HepG2 (cell line): ENCODE measurements at regions not wholly inside any gene's neighbourhood (a gene's known extent, or its start where the extent isn't known, plus 50 kb on each side); places are given as distances from the start of the nearest gene placed in this dataset.
A peak's percentile ranks its signal among the peaks of the same experiment; 100 is the strongest.
"Not testable (repeated sequence)": the region's sequence is repeated elsewhere in the genome, so short reads cannot be mapped to it uniquely, and the experiment has no call there.

Source experiments
- ATAC-seq: fragments of 200-7000 bp; cut with Tn5 transposase; 3 replicates; pipeline ENCODE4 v1.9.1; 2020; ENCODE audit warnings: mild to moderate bottlenecking, moderate library complexity
- BruUV-seq: library from RNA; stranded (reverse); fragments of 400-500 nt; replicated peaks from 2 replicates; lab custom pipeline; 2021; lab: Mats Ljungman, UMichigan
- CTCF ChIA-PET: fragments of 300-600 bp; formaldehyde crosslinking; extraction: SDS; loops from one replicate; lab custom pipeline; 2021; ENCODE audit warnings: low total read pairs, inconsistent platforms, low intra/inter-chr PET ratio; lab: Yijun Ruan, JAX
- POLR2A ChIA-PET: fragments of 350-600 bp; sonication (Branson Sonifier 250); formaldehyde crosslinking; loops from one replicate; lab custom pipeline; 2020; ENCODE audit warnings: antibody characterized with exemption, inconsistent platforms; lab: Yijun Ruan, JAX
- DNase-seq: peaks from one replicate; pipeline ENCODE4 v3.0.0-alpha.2; 2015; ENCODE audit warnings: low spot score
- FAIRE-seq: peaks from 3 replicates; lab custom pipeline; 2011; peaks lifted over from hg19 to GRCh38; lab: Jason Lieb, UNC
- H2AFZ ChIP-seq: one replicate; pipeline ENCODE4 v1.6.1; 2011; ENCODE audit warnings: low read length, inconsistent platforms
- H3K27ac ChIP-seq: fragments of 300-600 bp; 3 replicates; pipeline ENCODE4 v1.8.0; 2011; ENCODE audit warnings: mixed run types, mild to moderate bottlenecking, mixed read lengths, low read length, inconsistent platforms; ENCODE audit not compliant: insufficient read depth; ENCODE audit errors: extremely low read length
- H3K27me3 ChIP-seq, 2 experiments: fragments of 200-600 bp in 1 of 2; 2 replicates in 1 of 2; 3 replicates in 1 of 2; pipeline versions ENCODE4 v1.6.0 to v1.8.0; 2011; ENCODE audit warnings: low read length in 2 of 2, mild to moderate bottlenecking in 2 of 2, moderate library complexity in 2 of 2, inconsistent platforms in 1 of 2; ENCODE audit not compliant: insufficient read depth in 2 of 2, control insufficient read depth in 1 of 2
- H3K36me3 ChIP-seq, 2 experiments: fragments of 200-600 bp in 1 of 2; replicated peaks in 1 of 2; 2 replicates in 1 of 2; 3 replicates in 1 of 2; pipeline versions ENCODE4 v1.5.1 to v1.8.0; 2011; ENCODE audit warnings: low read length in 2 of 2, inconsistent platforms in 1 of 2; ENCODE audit not compliant: insufficient read depth in 2 of 2, control insufficient read depth in 1 of 2
- H3K4me1 ChIP-seq: 2 replicates; pipeline ENCODE4 v1.5.1; 2012; ENCODE audit warnings: low read length, inconsistent platforms; ENCODE audit not compliant: insufficient read depth
- H3K4me2 ChIP-seq: 2 replicates; pipeline ENCODE4 v1.6.0; 2011; ENCODE audit warnings: low read depth, low read length, inconsistent platforms
- H3K4me3 ChIP-seq, 3 experiments: fragments of 200-600 bp in 1 of 3; sonication (generic), shearing (Covaris generic) in 1 of 3; replicated peaks in 1 of 3; 2 replicates each; pipeline ENCODE4 v1.5.1; 2011 to 2016; ENCODE audit warnings: low read length in 3 of 3, inconsistent platforms in 2 of 3, low read depth in 2 of 3, mild to moderate bottlenecking in 2 of 3, control low read depth in 1 of 3, mixed read lengths in 1 of 3; ENCODE audit not compliant: insufficient read depth in 1 of 3
- H3K79me2 ChIP-seq: one replicate; pipeline ENCODE4 v1.6.1; 2011; ENCODE audit warnings: low read length, inconsistent platforms; ENCODE audit not compliant: insufficient read depth
- H3K9ac ChIP-seq: 2 replicates; pipeline ENCODE4 v1.6.0; 2011; ENCODE audit warnings: mild to moderate bottlenecking, low read depth, low read length, inconsistent platforms; ENCODE audit not compliant: insufficient read depth
- H3K9me3 ChIP-seq: 2 replicates; pipeline ENCODE4 v1.5.1; 2012; ENCODE audit warnings: mild to moderate bottlenecking, low read length
- H4K20me1 ChIP-seq: 2 replicates; pipeline ENCODE4 v1.6.0; 2011; ENCODE audit warnings: inconsistent platforms, mild to moderate bottlenecking, low read length, moderate library complexity; ENCODE audit not compliant: insufficient read depth
- ATF7 ChIP-seq, 2 experiments: fragments of 450-650 bp in 1 of 2; sonication (generic) in 1 of 2; formaldehyde crosslinking in 1 of 2; IDR thresholded peaks; 2 replicates each; pipeline versions ENCODE4 v1.4.0 to v1.6.1; 2016 to 2020; ENCODE audit warnings: antibody characterized with exemption in 1 of 2, mild to moderate bottlenecking in 1 of 2, missing genetic modification reagents in 1 of 2
- CREB1 ChIP-seq, 2 experiments: fragments of 450-650 bp in 1 of 2; IDR thresholded peaks; 2 replicates each; pipeline ENCODE4 v1.6.1; 2016 to 2017; ENCODE audit warnings: control low read depth in 1 of 2, mild to moderate bottlenecking in 1 of 2, missing compliant biosample characterization in 1 of 2, missing genetic modification characterization in 1 of 2
- WGBS: methylation state at CpG from one replicate; pipeline ENCODE4 v1.1.6; 2017; ENCODE audit warnings: low lambda C conversion rate; 5-methylcytosine and 5-hydroxymethylcytosine counted together
- in situ Hi-C: cut with HindIII; loops from 2 replicates; pipeline ENCODE4 v1.10.0; 2017; ENCODE audit warnings: low pct_unique_long_range_greater_than_20kb; ENCODE audit not compliant: extremely low pct_ligation_motif_present
- intact Hi-C: fragments of 100-400 bp; cut with micrococcal nuclease; formaldehyde crosslinking; loops from one replicate; pipeline ENCODE4 v1.10.0; 2022; ENCODE audit not compliant: unreplicated experiment

DNA sequence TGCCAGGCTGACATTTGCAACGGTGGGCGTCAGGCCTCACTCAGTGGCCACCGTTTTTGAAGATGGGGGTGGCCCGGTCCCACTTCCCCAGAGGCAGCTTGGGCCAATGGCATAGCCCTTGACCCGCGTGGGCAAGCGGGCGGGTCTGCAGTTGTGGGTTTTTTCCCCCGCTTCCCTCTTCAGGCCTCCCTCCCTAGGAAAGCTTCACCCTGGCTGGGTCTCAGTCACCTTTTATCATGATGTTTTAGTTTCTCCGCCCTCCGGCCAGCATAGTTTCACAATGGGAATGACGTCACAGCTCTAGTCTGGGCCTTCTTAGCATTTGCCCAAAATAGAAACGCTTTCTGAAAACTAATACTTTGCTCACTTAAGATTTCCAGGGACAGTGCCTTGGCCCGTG is 3909.3 kb upstream of the OR11H1 start:
- H3K9ac ChIP-seq; H3K4me2 ChIP-seq; H2AFZ ChIP-seq; intact Hi-C loops; H3K4me1 ChIP-seq; FAIRE-seq; DNase-seq; H3K79me2 ChIP-seq; H4K20me1 ChIP-seq; ATAC-seq; H3K4me3 ChIP-seq; H3K27ac ChIP-seq; H3K36me3 ChIP-seq; CTCF ChIA-PET; POLR2A ChIA-PET; BruUV-seq; H3K27me3 ChIP-seq; in situ Hi-C loops; TF ChIP-seq CREB1, ATF7 (CRISPR knock-in tag; IDR thresholded peaks at IDR 0.05): not testable (repeated sequence)
- TF ChIP-seq CREB1 (IDR thresholded peaks at IDR 0.05) (peak; percentile 92), ATF7 (IDR thresholded peaks at IDR 0.05) (peak; percentile 84)
- WGBS = 58% methylated on average over 14 of the region's 14 CpGs
- H3K9me3 ChIP-seq = peaks cover 87% of the 10 kb centered on the region

- H3K27me3 ChIP-seq, H3K79me2 ChIP-seq, ATAC-seq, H3K4me3 ChIP-seq, DNase-seq, FAIRE-seq, H3K36me3 ChIP-seq, H3K4me1 ChIP-seq, H3K4me2 ChIP-seq, intact Hi-C loops, BruUV-seq, H3K9ac ChIP-seq, in situ Hi-C loops, POLR2A ChIA-PET, H2AFZ ChIP-seq, H3K27ac ChIP-seq, CTCF ChIA-PET, H4K20me1 ChIP-seq: not testable (repeated sequence)
- WGBS = 33% methylated on average over 20 of the region's 32 CpGs
- H3K9me3 ChIP-seq = peaks cover 87% of the 10 kb centered on the region
Observed at GRCh38 chr22:11620921-11621762, 3906.8 kb upstream of the OR11H1 start.

DNA sequence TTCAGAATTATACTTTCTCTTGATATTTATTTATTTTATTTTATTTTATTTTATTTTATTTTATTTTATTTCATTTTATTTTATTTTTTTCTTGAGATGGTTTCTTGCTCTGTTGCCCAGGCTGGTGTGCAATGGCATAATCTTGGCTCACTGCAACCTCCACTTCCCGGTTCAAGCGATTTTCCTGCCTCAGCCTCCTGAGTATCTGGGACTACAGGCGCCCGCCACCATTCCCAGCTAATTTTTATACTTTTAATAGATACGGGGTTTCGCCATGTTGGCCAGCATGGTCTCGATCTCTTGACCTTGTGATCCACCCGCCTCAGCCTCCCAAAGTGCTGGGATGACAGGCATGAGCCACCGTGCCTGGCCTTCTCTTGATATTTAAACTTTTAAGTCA is 3905.2 kb upstream of the OR11H1 start:
- H3K4me2 ChIP-seq, FAIRE-seq, intact Hi-C loops, H3K79me2 ChIP-seq, H3K27ac ChIP-seq, H3K4me3 ChIP-seq, H3K36me3 ChIP-seq, H3K4me1 ChIP-seq, BruUV-seq, H3K27me3 ChIP-seq, H4K20me1 ChIP-seq, DNase-seq, CTCF ChIA-PET, H2AFZ ChIP-seq, ATAC-seq, in situ Hi-C loops, POLR2A ChIA-PET, H3K9ac ChIP-seq: not testable (repeated sequence)
- peaks cover 85% of the 10 kb centered on the region for H3K9me3 ChIP-seq
- WGBS = 34% methylated on average over 9 of the region's 9 CpGs

GRCh38 chr22:11625711-11626421 is 3902.1 kb upstream of the OR11H1 start:
- not testable (repeated sequence) for DNase-seq

More at GRCh38 chr22:11625711-11626421, 3902.1 kb upstream of the OR11H1 start:
- ATAC-seq, POLR2A ChIA-PET, H3K79me2 ChIP-seq, H2AFZ ChIP-seq, H4K20me1 ChIP-seq, H3K36me3 ChIP-seq, H3K27ac ChIP-seq, in situ Hi-C loops, CTCF ChIA-PET, H3K27me3 ChIP-seq, BruUV-seq, H3K4me3 ChIP-seq, FAIRE-seq, H3K9ac ChIP-seq, H3K4me1 ChIP-seq, H3K4me2 ChIP-seq, intact Hi-C loops: not testable (repeated sequence)
- 46% methylated on average over 19 of the region's 30 CpGs for WGBS
- H3K9me3 ChIP-seq = peaks cover 92% of the 10 kb centered on the region
